GM18907 (cell line): ENCODE measurements at regions not wholly inside any gene's neighbourhood (a gene's known extent, or its start where the extent isn't known, plus 50 kb on each side); places are given as distances from the start of the nearest gene placed in this dataset.
A peak's percentile ranks its signal among the peaks of the same experiment; 100 is the strongest.
"Not testable (repeated sequence)": the region's sequence is repeated elsewhere in the genome, so short reads cannot be mapped to it uniquely, and the experiment has no call there.

Experiments used
- ATAC-seq: cut with Tn5 transposase; IDR thresholded peaks from one replicate; pipeline ENCODE4 v1.9.1; 2021; ENCODE audit warnings: mild to moderate bottlenecking, moderate library complexity; ENCODE audit not compliant: unreplicated experiment

DNA sequence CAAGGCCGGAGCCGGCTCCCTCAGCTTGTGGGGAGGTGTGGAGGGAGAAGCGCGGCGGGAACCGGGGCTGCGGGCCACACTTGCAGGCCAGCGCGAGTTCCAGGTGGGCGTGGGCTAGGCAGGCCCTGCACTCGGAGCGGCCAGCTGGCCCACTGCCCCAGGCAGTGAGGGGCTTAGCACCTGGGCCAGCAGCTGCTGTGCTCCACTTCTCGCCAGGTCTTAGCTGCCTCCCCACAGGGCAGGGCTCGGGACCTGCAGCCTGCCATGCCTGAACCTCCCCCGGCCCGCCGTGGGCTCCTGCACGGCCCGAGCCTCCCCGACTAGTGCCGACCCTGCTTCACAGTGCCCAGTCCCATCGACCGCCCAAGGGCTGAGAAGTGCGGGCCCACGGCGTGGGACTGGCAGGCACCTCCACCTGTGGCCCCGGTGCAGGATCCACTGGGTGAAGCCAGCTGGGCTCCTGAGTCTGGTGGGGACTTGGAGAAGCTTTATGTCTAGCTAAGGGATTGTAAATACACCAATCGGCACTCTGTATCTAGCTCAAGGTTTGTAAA lies 131.8 kb downstream of the KDR start:
- ATAC-seq = not testable (repeated sequence)

DNA sequence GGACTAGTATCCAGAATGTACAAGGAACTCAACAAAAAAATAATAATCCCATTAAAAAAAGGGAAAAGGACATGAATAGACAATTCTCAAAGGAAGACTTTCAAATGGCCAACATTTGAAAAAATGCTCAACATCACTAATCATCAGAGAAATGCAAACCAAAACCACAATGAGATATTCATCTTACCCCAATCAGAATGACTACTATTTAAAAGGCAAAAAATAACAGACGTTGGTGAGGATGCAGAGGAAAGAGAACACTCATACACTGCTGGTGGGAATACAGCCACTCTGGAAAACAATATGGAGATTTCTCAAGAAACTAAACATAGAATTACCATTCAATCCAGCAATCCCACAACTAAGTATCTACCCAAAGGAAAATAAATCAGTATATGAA lies 133.1 kb downstream of the KDR start:
- ATAC-seq = no peak

DNA sequence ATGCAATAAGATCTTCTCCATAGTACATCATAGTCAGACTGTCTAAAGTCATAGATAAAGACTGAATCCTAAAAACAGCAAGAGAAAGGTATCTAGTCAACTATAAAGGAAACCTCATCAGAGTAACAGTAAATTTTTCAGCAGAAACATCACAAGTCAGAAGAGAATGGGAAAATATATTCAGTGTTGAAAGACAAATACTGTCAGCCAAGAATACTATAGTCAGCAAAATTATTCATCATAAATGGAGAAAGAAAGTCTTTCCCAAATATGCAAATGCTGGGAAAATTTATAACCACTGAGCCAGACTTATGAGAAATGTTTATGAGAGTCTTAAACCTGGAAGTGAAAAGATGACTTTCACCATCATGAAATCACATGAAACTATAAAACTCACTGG lies 136.7 kb downstream of the KDR start:
- ATAC-seq = no peak

DNA sequence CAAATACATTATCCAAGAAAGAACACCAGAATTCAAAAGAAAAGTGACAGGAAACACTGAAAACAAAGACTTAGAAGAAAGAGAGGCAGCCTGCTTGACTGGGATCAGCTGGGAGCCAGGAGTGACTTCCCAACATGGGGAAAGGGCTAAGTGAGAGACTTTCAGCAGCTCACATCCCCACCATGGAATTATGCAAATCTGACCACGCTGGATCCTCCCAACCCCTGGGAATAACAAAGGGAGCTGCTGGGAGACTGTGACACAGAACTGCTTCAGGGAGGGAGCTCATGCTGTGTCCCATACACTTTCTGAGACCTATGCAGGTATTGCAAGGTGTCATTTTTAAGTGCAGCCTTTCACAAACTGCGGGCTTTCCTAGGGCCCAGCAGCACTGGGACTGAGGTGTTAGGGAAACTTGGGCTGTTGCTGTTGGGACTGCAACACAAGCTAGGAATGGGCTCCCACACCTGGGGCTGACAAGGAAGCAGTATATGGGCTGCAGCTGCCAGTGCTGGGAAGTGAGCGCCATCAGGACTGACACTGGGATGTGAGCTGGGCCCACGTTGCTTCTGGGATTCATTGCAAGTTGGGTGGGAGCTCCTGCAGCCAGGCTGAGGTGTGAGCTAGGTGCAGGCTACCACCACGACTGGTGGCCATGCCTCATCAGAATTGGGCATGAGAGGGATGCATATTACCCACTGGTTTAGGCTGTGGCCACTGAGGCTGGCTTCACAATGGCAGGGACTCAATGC lies 139.1 kb downstream of the KDR start:
- no peak for ATAC-seq

DNA sequence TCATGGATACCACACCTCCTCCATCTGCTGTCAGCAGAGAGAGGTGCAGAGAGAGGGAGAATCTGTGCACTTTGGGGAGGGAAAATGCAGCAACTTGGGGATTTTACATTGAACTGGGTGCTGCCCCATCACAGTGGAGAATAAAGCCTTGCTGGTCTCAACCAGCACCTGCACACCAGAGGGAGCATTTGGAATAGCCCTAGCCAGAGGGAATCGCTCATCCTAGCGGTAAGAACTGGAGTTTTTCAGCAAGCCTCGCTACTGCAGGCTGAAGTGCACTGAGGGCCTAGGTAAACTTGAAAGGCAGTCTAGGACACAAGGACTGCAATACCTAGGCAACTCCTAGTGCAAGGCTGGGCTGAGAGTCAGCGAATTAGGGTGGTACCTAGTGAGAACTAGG lies 148.7 kb downstream of the KDR start:
- ATAC-seq = no peak

DNA sequence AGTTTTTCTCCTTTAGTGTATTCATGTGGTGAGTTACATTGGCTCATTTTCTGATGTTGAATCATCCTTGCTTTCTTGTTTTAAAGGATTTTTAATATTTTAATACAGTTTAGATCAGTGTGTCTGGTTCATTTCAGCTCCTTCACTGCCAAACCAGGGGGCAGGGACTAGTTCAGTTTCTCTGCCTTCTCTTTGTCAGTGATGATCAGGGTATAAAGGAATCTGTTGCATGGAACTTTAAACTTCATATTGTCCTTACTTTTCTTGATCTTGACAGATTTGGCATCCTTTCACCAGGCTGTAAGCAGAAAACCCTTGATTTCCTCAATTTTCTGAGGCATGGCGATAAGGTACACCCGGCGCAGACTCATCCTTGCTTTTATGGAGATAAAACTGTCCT lies 149.4 kb downstream of the KDR start:
- no peak for ATAC-seq

DNA sequence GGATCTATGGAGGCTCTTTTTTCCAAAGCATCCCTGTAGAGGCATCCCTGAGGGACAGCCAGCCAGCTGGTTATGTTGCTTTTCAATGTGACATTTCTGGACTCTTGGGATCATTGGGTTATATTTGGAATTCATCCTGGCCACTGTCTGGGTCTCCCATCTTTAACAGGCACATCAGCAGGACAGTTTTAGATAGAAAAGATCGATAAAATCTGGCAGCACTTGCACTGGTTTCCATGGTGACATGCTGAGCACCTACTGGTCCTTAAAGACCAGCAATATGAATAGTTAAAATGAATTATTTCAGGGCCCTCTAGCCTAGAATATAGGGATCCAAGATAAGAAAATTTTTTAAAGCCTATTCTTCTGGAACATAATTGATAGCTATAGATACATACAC lies 151.6 kb downstream of the KDR start:
- no peak for ATAC-seq

DNA sequence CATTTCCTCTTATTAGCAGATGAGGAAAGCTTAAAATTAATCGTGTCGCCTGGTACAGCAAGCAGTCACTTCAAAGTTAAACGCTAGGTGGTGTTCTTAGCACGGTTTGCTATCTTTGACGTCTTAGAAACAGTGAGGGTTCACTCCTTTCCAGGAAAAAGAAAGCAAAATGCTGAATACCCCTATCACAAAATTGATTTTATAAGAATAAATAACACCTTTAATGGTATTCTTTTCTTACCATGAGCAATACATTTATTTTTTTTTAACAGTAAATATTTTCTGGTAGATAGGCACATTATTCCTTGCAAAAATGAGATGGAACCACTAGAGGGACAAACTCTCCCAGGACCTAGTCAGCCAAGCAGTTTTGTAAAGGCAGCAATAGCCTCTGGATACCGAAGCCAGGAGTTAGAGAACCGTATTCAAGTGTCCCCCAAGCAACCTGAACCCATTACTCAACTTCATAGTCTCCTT lies 153.9 kb downstream of the KDR start:
- ATAC-seq = peak; percentile 78

DNA sequence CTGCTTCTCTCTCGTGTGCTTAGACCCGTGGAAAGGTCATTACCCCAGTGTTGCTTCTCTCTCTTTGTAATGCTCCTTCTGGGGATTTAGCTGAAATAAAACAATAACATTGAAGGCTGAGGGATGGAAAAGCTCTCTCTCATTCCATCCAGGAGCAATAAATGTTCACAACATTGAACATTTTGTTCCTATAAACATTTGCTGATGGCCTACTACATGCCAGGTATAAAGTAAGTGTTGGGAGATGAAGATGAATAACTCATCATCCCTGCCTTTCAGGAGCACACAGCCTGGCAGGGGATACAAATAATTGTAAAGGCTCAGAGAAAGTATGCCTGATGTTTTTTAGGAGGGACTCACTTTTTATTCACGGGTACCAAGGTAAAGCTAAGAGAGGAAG lies 158.1 kb downstream of the KDR start:
- no peak for ATAC-seq

DNA sequence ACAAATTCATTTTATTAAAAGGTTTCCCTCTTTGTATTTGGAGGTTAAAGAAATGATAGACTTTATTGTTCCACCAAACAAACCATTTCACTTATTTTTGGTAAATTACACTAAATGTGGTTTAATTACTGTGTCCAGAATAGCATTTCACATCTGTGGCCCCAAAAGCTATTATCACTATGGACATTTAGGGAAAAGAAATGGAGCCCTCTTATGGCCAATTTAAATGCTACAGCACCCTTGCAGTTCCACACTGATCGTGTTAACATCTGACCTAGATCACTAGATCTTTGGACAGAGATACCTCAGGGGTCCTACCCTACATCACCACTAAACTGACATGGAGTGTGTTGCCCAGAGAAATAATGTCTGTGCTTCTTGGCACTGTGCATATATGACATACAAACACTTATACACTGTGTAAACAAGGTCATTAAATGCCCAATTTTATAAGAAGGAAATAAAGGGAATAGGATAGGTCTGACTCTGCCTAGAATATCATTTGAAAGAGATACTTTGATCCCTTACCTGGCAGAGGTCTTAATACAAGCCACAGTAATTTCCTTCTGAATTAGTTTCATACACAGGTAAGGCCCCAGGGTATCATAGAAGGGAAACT lies 163.9 kb downstream of the KDR start:
- ATAC-seq = no peak

DNA sequence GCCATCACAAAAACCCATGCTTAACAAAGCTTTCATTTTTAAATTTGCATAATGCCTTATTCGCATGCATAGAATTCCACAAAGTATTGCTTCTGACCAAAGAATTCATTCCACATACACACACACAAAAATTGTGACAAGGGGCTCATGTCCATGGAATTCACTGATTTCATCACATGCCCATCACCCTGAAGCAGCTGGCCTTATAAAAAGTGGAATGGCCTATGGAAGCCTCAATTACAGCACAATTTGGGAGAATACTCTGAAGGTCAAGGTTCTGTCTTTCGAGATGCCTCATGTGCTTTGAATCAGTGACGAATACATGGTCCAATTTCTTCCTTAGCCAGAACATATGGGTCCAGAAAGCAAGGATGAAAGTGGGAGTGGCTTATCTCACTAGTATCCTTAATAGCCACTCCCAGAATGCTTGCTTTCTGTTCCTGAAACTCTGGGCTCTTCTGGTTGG lies 165.7 kb downstream of the KDR start:
- ATAC-seq = no peak

DNA sequence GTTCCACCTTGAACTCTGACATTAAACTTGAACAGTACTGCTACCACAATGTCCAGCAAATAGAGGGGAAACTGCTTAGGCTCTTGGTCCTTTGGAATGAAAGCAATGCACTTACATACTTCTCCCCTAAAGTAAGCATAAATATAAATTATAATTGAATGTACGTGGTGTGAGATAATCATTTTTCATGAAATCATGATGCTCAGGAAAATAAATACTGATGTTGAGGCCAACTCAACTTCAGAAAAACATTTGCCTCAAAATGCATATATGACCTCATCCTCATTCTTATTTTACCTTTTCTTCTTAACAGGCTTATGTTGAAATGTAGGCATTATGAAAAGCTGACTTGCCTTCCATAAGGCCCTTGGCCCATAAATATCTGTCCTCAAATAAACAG lies 166.3 kb downstream of the KDR start:
- no peak for ATAC-seq

DNA sequence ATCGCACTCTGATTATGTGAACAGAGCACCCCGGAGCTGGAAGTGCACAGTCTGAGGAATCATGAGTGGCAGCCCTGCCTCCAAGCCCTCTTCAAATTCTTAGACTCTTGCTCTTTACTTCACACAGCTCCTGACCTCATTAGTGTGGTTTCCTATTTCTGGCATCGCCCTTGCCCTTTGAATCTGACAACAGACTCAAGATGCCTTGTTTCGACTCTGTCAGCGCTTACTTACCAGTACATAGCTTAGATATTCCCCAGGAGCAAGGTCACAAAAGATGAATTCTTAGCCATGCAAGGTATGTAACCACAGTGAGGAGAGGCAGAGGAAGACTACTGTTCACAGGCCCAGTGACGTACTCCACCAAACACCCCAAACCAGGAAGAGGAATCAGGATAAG lies 167.2 kb downstream of the KDR start:
- no peak for ATAC-seq

DNA sequence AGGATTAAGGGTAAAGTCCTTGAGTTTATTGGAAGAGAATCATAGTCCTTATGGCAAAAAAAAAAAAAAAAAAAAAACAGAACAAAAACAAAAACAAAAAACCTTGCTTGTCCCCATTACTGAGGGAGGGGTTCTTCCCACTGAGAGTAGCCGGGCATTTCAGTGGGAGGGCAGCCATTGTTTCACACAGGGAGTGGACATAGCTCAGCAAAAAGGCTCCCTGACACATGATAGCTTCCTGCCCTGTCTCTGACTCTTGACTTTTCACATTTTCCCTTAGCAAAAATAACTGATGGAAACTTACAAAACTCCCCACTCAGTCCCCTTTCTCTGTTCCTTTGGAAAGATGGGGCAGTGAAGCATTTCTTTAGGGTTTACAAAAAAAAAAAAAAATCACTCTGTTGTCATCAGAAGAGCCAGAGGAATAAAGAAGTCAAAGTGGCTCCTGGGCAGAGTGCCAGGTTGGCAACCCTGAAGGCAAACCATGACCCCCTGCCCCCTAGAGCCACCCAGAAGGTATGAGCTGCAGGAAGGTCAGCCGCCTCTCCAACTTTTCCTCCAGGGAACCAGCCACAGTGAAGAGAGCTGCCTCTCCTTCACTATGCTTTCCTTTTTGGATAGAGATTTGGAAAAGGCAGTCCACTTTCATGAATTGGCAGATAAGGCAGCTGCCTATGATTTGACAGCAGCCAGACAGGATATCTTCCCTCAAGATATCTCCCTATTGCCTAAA lies 170.6 kb downstream of the KDR start:
- no peak for ATAC-seq

DNA sequence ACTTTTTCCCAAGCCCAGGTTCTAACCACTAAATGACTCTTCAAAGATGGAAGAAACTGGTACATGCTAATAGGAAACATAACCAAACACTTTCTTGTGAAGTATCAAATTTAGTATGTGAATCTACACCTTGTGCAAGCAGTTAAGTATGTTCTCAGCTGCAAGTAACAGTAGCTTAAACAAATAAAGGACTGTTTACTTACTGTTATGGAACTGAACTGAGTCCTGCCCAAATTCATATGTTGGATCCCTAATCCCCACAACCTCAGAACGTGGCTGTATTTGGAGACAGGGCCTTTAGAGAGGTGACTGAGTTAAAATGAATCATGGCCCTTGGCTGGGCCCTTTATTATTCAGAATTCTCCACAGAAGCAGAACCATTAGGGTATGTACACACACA lies 178.7 kb downstream of the KDR start:
- no peak for ATAC-seq

DNA sequence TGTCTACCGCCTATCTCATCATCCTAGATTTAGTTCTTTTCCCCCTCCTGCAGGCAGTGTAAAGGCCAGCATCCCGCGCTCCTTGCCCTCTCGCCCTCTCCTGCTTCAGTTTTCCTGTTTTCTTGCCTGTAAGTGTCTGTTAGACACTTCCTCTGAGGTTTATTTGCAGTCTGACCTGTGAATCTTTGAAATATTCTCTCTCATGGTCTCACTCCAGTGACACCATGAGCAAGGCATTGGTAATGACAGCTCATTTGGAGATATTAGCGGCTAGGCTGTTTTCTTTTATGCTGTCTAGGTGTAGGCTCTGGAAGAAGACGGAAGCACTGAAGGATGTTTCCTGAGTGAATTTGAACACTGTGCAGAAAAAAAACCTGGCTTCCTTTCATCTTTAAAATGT lies 179.6 kb downstream of the KDR start:
- peak; percentile 49 for ATAC-seq

DNA sequence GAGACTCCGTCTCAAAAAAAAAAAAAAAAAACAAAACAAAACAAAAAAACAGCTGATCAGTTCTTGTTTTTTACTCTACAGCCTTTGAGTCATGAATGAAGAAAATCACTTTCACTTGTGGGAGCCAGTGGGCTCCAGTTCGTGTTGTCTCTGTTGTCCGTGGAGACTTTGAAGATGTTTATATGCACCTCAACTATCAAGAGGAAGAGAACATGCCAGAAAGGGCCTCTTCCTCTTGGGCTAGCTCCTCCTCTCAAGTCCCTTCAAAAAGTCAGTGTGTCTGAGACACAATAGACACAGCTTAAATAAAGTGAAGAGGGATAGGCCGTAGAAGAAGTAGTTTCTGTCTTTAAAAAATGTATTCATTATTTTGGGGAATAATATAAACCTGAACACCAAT lies 182.7 kb downstream of the KDR start:
- ATAC-seq = no peak

DNA sequence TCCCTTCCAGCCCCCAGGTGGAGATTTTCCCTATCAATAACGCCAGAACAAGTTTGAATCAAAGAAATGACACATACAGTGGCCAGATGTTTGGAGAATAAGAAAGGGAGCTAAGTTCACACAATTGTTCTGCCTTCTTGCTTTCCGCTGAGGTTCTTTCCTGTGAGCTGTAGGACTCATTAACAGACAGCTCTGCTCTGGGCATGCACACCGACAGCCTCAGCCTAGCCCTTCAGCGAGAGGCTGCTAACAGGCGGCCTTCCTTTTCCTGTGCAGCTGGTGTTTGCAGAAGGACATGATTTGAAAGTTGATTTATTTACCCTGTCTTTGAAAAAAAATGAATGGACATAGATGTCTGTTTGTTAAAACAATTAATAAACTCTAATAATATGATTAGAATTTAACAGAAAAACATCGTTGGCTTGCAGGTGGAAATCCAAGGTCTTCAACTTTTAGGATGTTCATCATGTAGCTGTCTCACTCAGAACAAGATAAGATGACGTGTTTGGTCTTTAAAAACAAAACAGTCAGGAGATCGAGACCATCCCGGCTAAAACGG lies 183.3 kb downstream of the KDR start:
- peak; percentile 92 for ATAC-seq

DNA sequence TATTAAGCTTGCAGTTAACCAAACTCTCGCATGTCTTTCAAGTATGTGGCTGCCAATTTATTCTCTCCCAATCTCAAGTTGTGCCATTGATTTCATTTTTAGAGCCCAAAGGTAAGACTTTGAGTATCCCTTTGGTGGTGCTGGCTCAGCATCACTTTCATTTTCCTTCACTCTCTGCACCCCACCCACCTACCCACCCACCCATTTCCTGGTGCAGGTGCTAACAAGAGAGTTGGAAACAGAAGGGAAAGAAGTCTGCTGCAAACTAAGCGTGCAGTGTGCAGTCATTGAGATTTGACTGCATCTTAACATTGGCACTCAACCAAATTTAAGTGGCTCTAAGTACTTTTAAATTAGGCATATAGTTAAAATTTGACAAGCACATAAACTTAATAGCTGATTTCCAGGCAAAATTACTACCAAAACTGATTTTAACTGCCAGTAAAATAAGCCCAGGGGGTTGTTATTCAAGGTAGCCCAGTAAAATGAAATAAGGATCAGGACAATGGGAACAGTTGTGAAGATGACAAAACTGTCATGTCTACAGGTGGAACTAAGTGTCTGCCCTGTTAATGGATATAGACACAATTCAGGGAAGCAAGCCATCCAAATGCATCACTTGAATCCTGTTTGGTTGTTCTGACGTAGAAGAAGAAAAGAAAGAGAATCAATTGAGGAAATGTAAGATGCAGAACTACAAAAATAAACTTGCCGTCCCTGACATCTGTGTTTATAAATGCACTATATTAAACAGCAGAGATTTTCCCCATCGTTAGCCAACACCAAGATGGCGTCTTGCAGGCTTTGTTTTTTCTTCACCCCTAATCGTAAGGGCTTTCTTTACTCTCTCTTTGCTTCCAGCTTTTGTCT lies 184.2 kb downstream of the KDR start:
- ATAC-seq = no peak

DNA sequence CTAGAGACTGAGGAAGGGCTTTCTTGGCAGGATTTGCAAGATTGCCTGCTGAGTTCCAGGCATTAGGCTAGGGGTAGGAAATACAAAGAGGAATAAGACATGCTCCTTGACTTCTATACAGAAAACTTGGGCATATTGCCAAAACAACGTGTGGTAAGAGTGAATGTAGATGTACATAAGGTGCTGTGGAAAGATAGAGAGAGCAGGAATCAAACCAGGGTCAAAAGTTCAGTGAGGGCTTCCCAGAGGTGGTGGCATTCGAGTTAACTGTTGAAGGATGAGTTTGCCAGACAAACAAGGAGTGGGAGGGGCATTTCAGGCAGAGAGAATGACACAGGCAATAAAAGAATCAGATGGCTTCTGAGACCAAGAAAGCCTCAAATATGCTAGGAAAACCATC lies 187.9 kb downstream of the KDR start:
- ATAC-seq = no peak
